Osteocyte (in vitro differentiated cells): ENCODE measurements at regions not wholly inside any gene's neighbourhood (a gene's known extent, or its start where the extent isn't known, plus 50 kb on each side); places are given as distances from the start of the nearest gene placed in this dataset.

Experiments used
- DNase-seq: peaks from one replicate; pipeline ENCODE4 v3.0.0; 2021; ENCODE audit warnings: mixed read lengths; ENCODE audit not compliant: unreplicated experiment; ENCODE audit errors: extremely low spot score
- H3K27ac Mint-ChIP-seq: one replicate; pipeline ENCODE4 v1.8.0; 2021; ENCODE audit warnings: mild to moderate bottlenecking, mixed read lengths; ENCODE audit not compliant: unreplicated experiment
- H3K27me3 Mint-ChIP-seq: one replicate; pipeline ENCODE4 v1.8.0; 2021; ENCODE audit warnings: mixed read lengths; ENCODE audit not compliant: unreplicated experiment
- H3K36me3 Mint-ChIP-seq: one replicate; pipeline ENCODE4 v1.8.0; 2021; ENCODE audit warnings: mixed read lengths; ENCODE audit not compliant: unreplicated experiment
- H3K4me1 Mint-ChIP-seq: one replicate; pipeline ENCODE4 v1.8.0; 2021; ENCODE audit warnings: mixed read lengths; ENCODE audit not compliant: unreplicated experiment
- H3K4me3 Mint-ChIP-seq: one replicate; pipeline ENCODE4 v1.8.0; 2021; ENCODE audit warnings: mild to moderate bottlenecking, moderate library complexity, mixed read lengths; ENCODE audit not compliant: unreplicated experiment
- H3K9me3 Mint-ChIP-seq: one replicate; pipeline ENCODE4 v1.8.0; 2021; ENCODE audit warnings: mixed read lengths; ENCODE audit not compliant: unreplicated experiment
- CTCF ChIP-seq: fragments of 200-600 bp; sonication (generic); IDR thresholded peaks from 2 replicates; pipeline ENCODE4 v1.5.0; 2021; ENCODE audit warnings: antibody characterized with exemption, mild to moderate bottlenecking, moderate library complexity

- no peaks in the 10 kb centered on the region for H3K36me3 Mint-ChIP-seq
- no peak for TF ChIP-seq CTCF
- peaks cover 4% of the 10 kb centered on the region for H3K4me1 Mint-ChIP-seq
- H3K4me3 Mint-ChIP-seq: no peak overlapping the region
- no peak overlapping the region for H3K27ac Mint-ChIP-seq
- no peaks in the 10 kb centered on the region for H3K27me3 Mint-ChIP-seq
- H3K9me3 Mint-ChIP-seq: no peaks in the 10 kb centered on the region
- DNase-seq: no peak
Observed at GRCh38 chr13:79830945-79831344, 350.0 kb downstream of the NDFIP2 start.

GRCh38 chr13:79830426-79830825 lies 349.5 kb downstream of the NDFIP2 start:
- Mint-ChIP-seq H3K36me3 (no peaks in the 10 kb centered on the region), H3K9me3 (no peaks in the 10 kb centered on the region), H3K27me3 (no peaks in the 10 kb centered on the region), H3K27ac (no peak overlapping the region), H3K4me1 (peaks cover 4% of the 10 kb centered on the region), H3K4me3 (no peak overlapping the region)
- DNase-seq: no peak
- TF ChIP-seq CTCF: no peak

- H3K27ac Mint-ChIP-seq: no peak overlapping the region
- H3K4me3 Mint-ChIP-seq: no peak overlapping the region
- no peak for DNase-seq
- peaks cover 4% of the 10 kb centered on the region for H3K4me1 Mint-ChIP-seq
- H3K9me3 Mint-ChIP-seq: no peaks in the 10 kb centered on the region
- no peak for TF ChIP-seq CTCF
- H3K36me3 Mint-ChIP-seq: no peaks in the 10 kb centered on the region
- no peaks in the 10 kb centered on the region for H3K27me3 Mint-ChIP-seq
Observed at GRCh38 chr13:79829880-79830279, 348.9 kb downstream of the NDFIP2 start.

- no peak for TF ChIP-seq CTCF
- Mint-ChIP-seq H3K9me3 (no peaks in the 10 kb centered on the region), H3K4me1 (no peaks in the 10 kb centered on the region), H3K4me3 (no peak overlapping the region), H3K27me3 (no peaks in the 10 kb centered on the region), H3K27ac (no peak overlapping the region), H3K36me3 (no peaks in the 10 kb centered on the region)
- no peak for DNase-seq
Observed at GRCh38 chr13:79825959-79826358, 345.0 kb downstream of the NDFIP2 start.

- TF ChIP-seq CTCF: no peak
- H3K9me3 Mint-ChIP-seq: peaks cover 12% of the 10 kb centered on the region
- H3K4me1 Mint-ChIP-seq: peaks cover 18% of the 10 kb centered on the region
- no peak overlapping the region for H3K4me3 Mint-ChIP-seq
- no peaks in the 10 kb centered on the region for H3K27me3 Mint-ChIP-seq
- DNase-seq: no peak
- H3K27ac Mint-ChIP-seq: no peak overlapping the region
- H3K36me3 Mint-ChIP-seq: no peaks in the 10 kb centered on the region
Observed at GRCh38 chr13:79815041-79815440, 334.1 kb downstream of the NDFIP2 start.
